Left lung (tissue), 4 donors: ENCODE measurements at regions not wholly inside any gene's neighbourhood (a gene's known extent, or its start where the extent isn't known, plus 50 kb on each side); places are given as distances from the start of the nearest gene placed in this dataset.
A peak's percentile ranks its signal among the peaks of the same experiment; 100 is the strongest.

ENCODE experiments used
- ATAC-seq: fragments of 200-7000 bp; cut with Tn5 transposase; one replicate; pipeline ENCODE4 v1.9.1; 2020; ENCODE audit warnings: moderate library complexity
- DNase-seq, 4 donors: peaks; one replicate each; pipeline ENCODE4 v3.0.0-alpha.2; 2013 to 2020
- H3K27ac ChIP-seq, 2 donors: fragments of 200-600 bp; sonication (generic) in 1 of 2; one replicate each; pipeline versions ENCODE4 v1.5.0 to v1.8.0; 2020 to 2021
- H3K27me3 ChIP-seq, 2 donors: fragments of 200-600 bp; sonication (generic) in 1 of 2; one replicate each; pipeline versions ENCODE4 v1.5.0 to v1.8.0; 2020 to 2021
- H3K36me3 ChIP-seq, 2 donors: fragments of 200-600 bp; sonication (generic) in 1 of 2; one replicate each; pipeline versions ENCODE4 v1.5.0 to v1.8.0; 2020 to 2021
- H3K4me1 ChIP-seq, 2 donors: fragments of 200-600 bp; one replicate each; pipeline ENCODE4 v1.8.0; 2021
- H3K4me3 ChIP-seq, 2 donors: fragments of 200-600 bp; sonication (generic) in 1 of 2; one replicate each; pipeline versions ENCODE4 v1.5.0 to v1.8.0; 2020 to 2021; ENCODE audit warnings: mild to moderate bottlenecking in 1 of 2
- H3K9me3 ChIP-seq, 2 donors: fragments of 200-600 bp; sonication (generic) in 1 of 2; one replicate each; pipeline versions ENCODE4 v1.5.0 to v1.8.0; 2020 to 2021
- CTCF ChIP-seq, 2 donors: fragments of 200-600 bp; sonication (generic) in 1 of 2; IDR thresholded peaks; one replicate each; pipeline versions ENCODE4 v1.5.0 to v1.8.0; 2021; ENCODE audit warnings: antibody characterized with exemption in 2 of 2
- intact Hi-C, 2 donors: fragments of 100-400 bp; cut with DNase I; formaldehyde crosslinking; loops; one replicate each; pipeline versions ENCODE4 v1.11.2 to v1.14.2; 2022
- donor health status: DM: no; HTN: yes; CAD: no.
- donor health status: DM: no; HTN: no; CAD: no.

DNA sequence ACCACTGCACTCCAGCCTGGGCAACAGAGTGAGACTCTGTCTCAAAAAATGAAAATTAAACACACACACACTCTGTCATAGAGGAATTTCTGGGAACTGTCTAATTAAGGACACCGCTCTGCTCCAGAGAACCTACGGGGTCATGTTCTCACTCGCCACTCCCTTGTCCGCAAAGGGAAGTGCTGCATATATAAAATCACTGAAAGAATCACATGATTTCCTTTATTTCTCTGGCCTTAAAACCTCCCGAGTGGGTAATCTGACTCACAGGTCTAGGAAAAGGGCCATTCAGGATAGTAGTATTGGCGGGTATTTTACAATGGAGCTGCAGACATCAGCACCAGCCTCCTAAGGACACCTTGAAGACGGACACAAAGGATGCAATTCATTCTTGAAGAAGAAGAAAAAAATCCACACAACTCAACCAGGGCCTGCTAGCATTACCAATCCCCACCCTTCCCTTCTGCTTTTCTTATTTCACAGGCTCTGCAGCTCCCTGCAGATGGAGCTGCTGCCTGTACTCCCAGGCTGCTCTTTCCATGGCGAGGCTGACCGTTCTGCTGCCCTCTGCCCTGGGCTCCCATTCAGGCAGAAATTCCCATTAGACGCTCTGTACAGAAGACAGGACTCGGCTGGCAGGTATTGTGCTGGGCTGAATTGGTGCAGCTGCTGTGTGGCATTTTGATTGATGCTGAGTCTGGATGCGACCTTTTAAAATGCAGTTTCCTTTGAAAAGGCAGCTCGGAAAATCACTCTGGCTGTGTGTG, 53.3 kb upstream of the FAM89A start:
- intact Hi-C loops, result no loop called here
- no peaks in the 10 kb centered on the region for H3K36me3 ChIP-seq
- TF ChIP-seq CTCF (IDR thresholded peaks at IDR 0.05), result no peak
- H3K27me3 ChIP-seq, result no peaks in the 10 kb centered on the region
- no peaks in the 10 kb centered on the region for H3K4me1 ChIP-seq
- H3K9me3 ChIP-seq, result no peaks in the 10 kb centered on the region
- H3K27ac ChIP-seq, result no peak overlapping the region
- DNase-seq (peak in 1 of 4 donors; percentile 57), ATAC-seq (peak; percentile 75)
- no peak overlapping the region for H3K4me3 ChIP-seq

- Histone ChIP-seq H3K27me3 (no peaks in the 10 kb centered on the region), H3K36me3 (no peaks in the 10 kb centered on the region), H3K4me1 (no peaks in the 10 kb centered on the region), H3K4me3 (no peak overlapping the region), H3K27ac (no peak overlapping the region), H3K9me3 (no peaks in the 10 kb centered on the region)
- TF ChIP-seq CTCF (IDR thresholded peaks at IDR 0.05), result no peak
- ATAC-seq (no peak), DNase-seq (no peak)
- intact Hi-C loops, result no loop called here
These were observed 52.3 kb upstream of the FAM89A start for GRCh38 chr1:231092380-231092779.

DNA sequence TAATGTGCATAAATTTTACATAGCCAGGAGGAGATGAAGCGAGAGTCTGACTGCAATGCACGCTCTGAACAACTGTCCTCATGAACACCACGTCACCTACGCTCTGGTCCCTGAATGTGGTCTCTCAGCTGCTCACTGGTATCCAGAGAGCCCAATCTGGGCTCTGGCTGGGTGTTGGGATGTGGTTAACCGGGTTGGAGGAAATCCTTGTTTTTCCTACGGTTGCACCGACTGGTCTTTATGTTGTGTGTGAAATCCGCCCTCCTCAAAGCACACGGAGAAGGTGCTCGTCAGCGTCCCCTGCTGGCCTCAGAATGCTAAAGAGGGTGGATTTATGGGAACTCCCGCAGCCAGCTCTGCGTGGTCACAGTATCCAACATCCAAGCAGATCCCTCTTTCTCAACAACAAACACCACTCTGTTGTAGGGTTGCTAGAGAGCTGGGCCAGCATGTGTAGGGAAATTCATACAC, 51.8 kb upstream of the FAM89A start:
- ATAC-seq, result peak; percentile 68

DNA sequence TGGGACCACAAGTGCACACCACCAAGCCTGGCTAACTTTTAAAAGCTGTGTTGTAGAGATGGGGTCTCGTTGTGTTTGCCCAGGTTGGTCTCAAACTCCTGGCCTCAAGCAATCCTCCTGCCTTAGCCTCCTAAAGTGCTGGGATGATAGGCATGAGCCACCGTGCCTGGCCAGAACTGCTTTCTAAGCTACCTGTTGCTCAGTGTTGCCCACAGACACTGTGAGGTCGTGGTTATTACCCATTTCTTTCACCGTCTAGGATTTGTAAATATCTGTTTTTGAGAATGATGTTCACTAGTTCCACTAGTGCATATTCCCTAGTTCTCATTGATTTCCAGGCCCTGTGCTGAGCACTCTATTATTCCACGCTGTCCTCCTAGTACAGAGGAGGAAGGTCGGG, 51.4 kb upstream of the FAM89A start:
- intact Hi-C loops, result no loop called here
- Histone ChIP-seq H3K36me3 (no peaks in the 10 kb centered on the region), H3K4me1 (no peaks in the 10 kb centered on the region), H3K27me3 (no peaks in the 10 kb centered on the region), H3K27ac (no peak overlapping the region), H3K9me3 (no peaks in the 10 kb centered on the region), H3K4me3 (no peak overlapping the region)
- DNase-seq (no peak), ATAC-seq (no peak)
- TF ChIP-seq CTCF (IDR thresholded peaks at IDR 0.05), result no peak

More for the DNA sequence above, 51.8 kb upstream of the FAM89A start:
- Histone ChIP-seq H3K4me1 (no peaks in the 10 kb centered on the region), H3K4me3 (no peak overlapping the region), H3K27me3 (no peaks in the 10 kb centered on the region), H3K9me3 (no peaks in the 10 kb centered on the region), H3K27ac (no peak overlapping the region), H3K36me3 (no peaks in the 10 kb centered on the region)
- intact Hi-C loops, result no loop called here
- no peak for DNase-seq
- peak; percentile 39 for TF ChIP-seq CTCF (IDR thresholded peaks at IDR 0.05)
